ENCODE measurements at regions not wholly inside any gene's neighbourhood (a gene's known extent, or its start where the extent isn't known, plus 50 kb on each side); places are given as distances from the start of the nearest gene placed in this dataset.

DNA sequence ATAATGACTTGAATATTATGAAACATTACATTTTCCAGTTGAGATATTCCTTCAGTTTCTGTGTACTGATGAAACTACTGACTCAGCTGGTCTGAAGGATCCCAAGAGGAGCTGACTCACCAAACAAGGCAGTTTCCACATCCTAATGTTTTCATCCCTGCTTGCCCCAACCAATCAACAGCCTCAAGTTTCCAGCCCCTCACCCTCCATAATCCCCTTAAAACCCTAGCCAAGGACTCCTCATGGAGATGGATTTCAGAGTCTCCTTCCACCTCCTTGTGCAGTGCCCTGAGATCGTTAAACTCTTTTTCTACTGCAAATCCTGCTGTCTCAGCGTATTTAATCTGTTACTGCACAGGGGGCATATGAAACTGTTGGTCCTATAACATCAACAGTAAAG lies 83.1 kb upstream of the HAO2 start:
- TF ChIP-seq, protein P1, sequence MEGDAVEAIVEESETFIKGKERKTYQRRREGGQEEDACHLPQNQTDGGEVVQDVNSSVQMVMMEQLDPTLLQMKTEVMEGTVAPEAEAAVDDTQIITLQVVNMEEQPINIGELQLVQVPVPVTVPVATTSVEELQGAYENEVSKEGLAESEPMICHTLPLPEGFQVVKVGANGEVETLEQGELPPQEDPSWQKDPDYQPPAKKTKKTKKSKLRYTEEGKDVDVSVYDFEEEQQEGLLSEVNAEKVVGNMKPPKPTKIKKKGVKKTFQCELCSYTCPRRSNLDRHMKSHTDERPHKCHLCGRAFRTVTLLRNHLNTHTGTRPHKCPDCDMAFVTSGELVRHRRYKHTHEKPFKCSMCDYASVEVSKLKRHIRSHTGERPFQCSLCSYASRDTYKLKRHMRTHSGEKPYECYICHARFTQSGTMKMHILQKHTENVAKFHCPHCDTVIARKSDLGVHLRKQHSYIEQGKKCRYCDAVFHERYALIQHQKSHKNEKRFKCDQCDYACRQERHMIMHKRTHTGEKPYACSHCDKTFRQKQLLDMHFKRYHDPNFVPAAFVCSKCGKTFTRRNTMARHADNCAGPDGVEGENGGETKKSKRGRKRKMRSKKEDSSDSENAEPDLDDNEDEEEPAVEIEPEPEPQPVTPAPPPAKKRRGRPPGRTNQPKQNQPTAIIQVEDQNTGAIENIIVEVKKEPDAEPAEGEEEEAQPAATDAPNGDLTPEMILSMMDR (IDR thresholded peaks at IDR 0.05; ENCODE audit: low read length), result no peak
- no peak for TF ChIP-seq EZH2 (IDR thresholded peaks at IDR 0.05; ENCODE audit: borderline replicate concordance, low read length)
